SK-N-SH (cell line): ENCODE measurements at regions not wholly inside any gene's neighbourhood (a gene's known extent, or its start where the extent isn't known, plus 50 kb on each side); places are given as distances from the start of the nearest gene placed in this dataset.

Source experiments
- CTCF ChIA-PET: fragments of 300-600, 350-600 bp; formaldehyde crosslinking; extraction: SDS; loops from one replicate; lab custom pipeline; 2021; lab: Yijun Ruan, JAX
- POLR2A ChIA-PET: fragments of 350-600 bp; sonication (Branson Sonifier 250); formaldehyde crosslinking; extraction: SDS; loops from one replicate; lab custom pipeline; 2020; ENCODE audit warnings: antibody characterized with exemption, inconsistent platforms; lab: Yijun Ruan, JAX
- DNase-seq: peaks from one replicate; pipeline ENCODE4 v3.0.0; 2012
- H2AFZ ChIP-seq: fragments of 200-600 bp; sonication (generic); 2 replicates; pipeline ENCODE4 v1.8.1; 2016; ENCODE audit warnings: antibody characterized with exemption, mild to moderate bottlenecking, low read depth
- H3F3A ChIP-seq: fragments of 200-600 bp; sonication (generic); replicated peaks from 2 replicates; pipeline ENCODE3; 2016; ENCODE audit warnings: antibody characterized with exemption, mild to moderate bottlenecking; ENCODE audit not compliant: insufficient read depth
- H3K27ac ChIP-seq, 2 experiments: fragments of 200-500 bp in 1 of 2; fragments of 200-600 bp in 1 of 2; sonication (Bioruptor generic) in 1 of 2; sonication (generic), shearing (Covaris generic) in 1 of 2; 2 replicates each; pipeline versions ENCODE4 v1.5.1 to v1.6.1; 2014 to 2016; ENCODE audit warnings: low read depth in 2 of 2, inconsistent platforms in 1 of 2, low read length in 1 of 2, mild to moderate bottlenecking in 1 of 2, mixed read lengths in 1 of 2
- H3K27me3 ChIP-seq: fragments of 200-600 bp; sonication (generic), shearing (Covaris generic); 2 replicates; pipeline ENCODE4 v1.6.1; 2016; ENCODE audit warnings: mixed run types; ENCODE audit not compliant: insufficient read depth
- H3K36me3 ChIP-seq, 2 experiments: fragments of 200-500 bp in 1 of 2; fragments of 200-600 bp in 1 of 2; sonication (Bioruptor generic) in 1 of 2; sonication (generic) in 1 of 2; replicated peaks in 1 of 2; 2 replicates each; pipeline versions ENCODE3 to v1.5.1; 2014 to 2016; ENCODE audit warnings: low read length in 1 of 2, mild to moderate bottlenecking in 1 of 2; ENCODE audit not compliant: insufficient read depth in 2 of 2, control insufficient read depth in 1 of 2
- H3K4me1 ChIP-seq, 2 experiments: fragments of 200-500 bp in 1 of 2; fragments of 200-600 bp in 1 of 2; sonication (Bioruptor generic) in 1 of 2; sonication (generic), shearing (Covaris generic) in 1 of 2; 2 replicates each; pipeline versions ENCODE4 v1.5.1 to v1.6.1; 2014 to 2016; ENCODE audit warnings: low read depth in 1 of 2, low read length in 1 of 2, mixed run types in 1 of 2; ENCODE audit not compliant: insufficient read depth in 2 of 2, control insufficient read depth in 1 of 2
- H3K4me2 ChIP-seq: fragments of 200-600 bp; sonication (generic), shearing (Covaris generic); 2 replicates; pipeline ENCODE4 v1.6.1; 2017; ENCODE audit warnings: mixed run types
- H3K4me3 ChIP-seq, 2 experiments: fragments of 200-500 bp in 1 of 2; fragments of 200-600 bp in 1 of 2; sonication (Bioruptor generic) in 1 of 2; sonication (generic), shearing (Covaris generic) in 1 of 2; 2 replicates each; pipeline versions ENCODE4 v1.5.1 to v1.8.1; 2014 to 2016; ENCODE audit warnings: low read depth in 2 of 2, inconsistent platforms in 1 of 2, low read length in 1 of 2, mild to moderate bottlenecking in 1 of 2, mixed read lengths in 1 of 2, moderate library complexity in 1 of 2
- H3K79me2 ChIP-seq: fragments of 200-600 bp; sonication (generic); 2 replicates; pipeline ENCODE4 v1.8.1; 2017; ENCODE audit warnings: mild to moderate bottlenecking; ENCODE audit not compliant: insufficient read depth
- H3K9ac ChIP-seq: fragments of 200-600 bp; sonication (generic); 2 replicates; pipeline ENCODE4 v1.6.1; 2017; ENCODE audit warnings: mixed run types
- H3K9me2 ChIP-seq: fragments of 200-600 bp; sonication (generic); 2 replicates; pipeline ENCODE4 v1.6.1; 2017; ENCODE audit warnings: mixed run types
- H3K9me3 ChIP-seq: fragments of 200-600 bp; sonication (generic); 2 replicates; pipeline ENCODE4 v1.6.1; 2017; ENCODE audit warnings: mixed run types, mild to moderate bottlenecking, moderate library complexity
- H4K20me1 ChIP-seq: fragments of 200-600 bp; sonication (generic); 2 replicates; pipeline ENCODE4 v1.6.1; 2017; ENCODE audit warnings: mild to moderate bottlenecking, mixed run types; ENCODE audit not compliant: insufficient read depth
- CTCF ChIP-seq: fragments of 200-600 bp; sonication (generic); IDR thresholded peaks from 2 replicates; pipeline ENCODE4 v1.6.1; 2017; ENCODE audit warnings: antibody characterized with exemption, mild to moderate bottlenecking, moderate library complexity
- ELF1 ChIP-seq: IDR thresholded peaks from 2 replicates; pipeline ENCODE4 v1.4.0; 2012
- EP300 ChIP-seq, 2 experiments: IDR thresholded peaks; 2 replicates each; pipeline versions ENCODE4 v1.4.0 to v1.6.1; 2012; ENCODE audit warnings: borderline replicate concordance in 1 of 2, low read depth in 1 of 2, low read length in 1 of 2
- FOSL2 ChIP-seq: IDR thresholded peaks from 2 replicates; pipeline ENCODE4 v1.4.0; 2012; ENCODE audit warnings: low read depth, mild to moderate bottlenecking, moderate library complexity, borderline replicate concordance
- FOXJ3 ChIP-seq: sonication (generic); formaldehyde crosslinking; IDR thresholded peaks from 2 replicates; pipeline ENCODE4 v1.5.1; 2020; ENCODE audit warnings: mild to moderate bottlenecking, missing genetic modification reagents
- FOXM1 ChIP-seq: IDR thresholded peaks from 2 replicates; pipeline ENCODE4 v1.4.0; 2012; ENCODE audit warnings: low read depth, mild to moderate bottlenecking
- GABPA ChIP-seq: IDR thresholded peaks from 2 replicates; pipeline ENCODE4 v1.4.0; 2012; ENCODE audit warnings: low read depth, mild to moderate bottlenecking
- JUND ChIP-seq: IDR thresholded peaks from 2 replicates; pipeline ENCODE4 v1.4.0; 2012
- MEF2A ChIP-seq: IDR thresholded peaks from 2 replicates; pipeline ENCODE4 v1.4.0; 2012; ENCODE audit warnings: low read depth, borderline replicate concordance
- PBX3 ChIP-seq: IDR thresholded peaks from 2 replicates; pipeline ENCODE4; 2012
- POLR2AphosphoS5 ChIP-seq: IDR thresholded peaks from 2 replicates; pipeline ENCODE4 v1.6.1; 2012; ENCODE audit warnings: low read depth, low read length
- RAD21 ChIP-seq: IDR thresholded peaks from 2 replicates; pipeline ENCODE4 v1.6.1; 2012; ENCODE audit warnings: mild to moderate bottlenecking, low read length
- RCOR1 ChIP-seq: fragments of 150-350 bp; IDR thresholded peaks from 2 replicates; pipeline ENCODE4 v1.6.1; 2017; ENCODE audit warnings: antibody characterized with exemption, low read length
- REST ChIP-seq: IDR thresholded peaks from 2 replicates; pipeline ENCODE4 v1.6.1; 2012; ENCODE audit warnings: mild to moderate bottlenecking, low read depth, low read length, moderate library complexity
- RFX5 ChIP-seq: IDR thresholded peaks from 2 replicates; pipeline ENCODE4 v1.6.1; 2012; ENCODE audit warnings: mild to moderate bottlenecking, improper control_type of control experiment, low read length
- RXRA ChIP-seq: IDR thresholded peaks from 2 replicates; pipeline ENCODE4 v1.4.0; 2012; ENCODE audit warnings: low read depth, mild to moderate bottlenecking, borderline replicate concordance
- SIN3A ChIP-seq: IDR thresholded peaks from 2 replicates; pipeline ENCODE4 v1.6.1; 2012; ENCODE audit warnings: low read depth, mild to moderate bottlenecking, low read length, moderate library complexity, borderline replicate concordance
- SMC3 ChIP-seq: IDR thresholded peaks from 2 replicates; pipeline ENCODE4 v1.6.1; 2012; ENCODE audit warnings: low read depth, low read length, improper control_type of control experiment
- TAF1 ChIP-seq: IDR thresholded peaks from 2 replicates; pipeline ENCODE4 v1.6.1; 2012; ENCODE audit warnings: low read depth, mild to moderate bottlenecking, low read length, moderate library complexity, borderline replicate concordance
- TCF12 ChIP-seq: IDR thresholded peaks from 2 replicates; pipeline ENCODE4 v1.4.0; 2012
- TEAD4 ChIP-seq: IDR thresholded peaks from 2 replicates; pipeline ENCODE4 v1.4.0; 2012; ENCODE audit warnings: mild to moderate bottlenecking, borderline replicate concordance; ENCODE audit not compliant: insufficient read depth
- USF1 ChIP-seq: IDR thresholded peaks from 2 replicates; pipeline ENCODE4 v1.4.0; 2012; ENCODE audit warnings: low read depth, borderline replicate concordance
- YY1 ChIP-seq: IDR thresholded peaks from 2 replicates; pipeline ENCODE4 v1.4.0; 2012; ENCODE audit warnings: low read depth, mild to moderate bottlenecking
- WGBS: methylation state at CpG from one replicate; pipeline ENCODE4 v1.1.6; 2017; ENCODE audit warnings: low lambda C conversion rate; 5-methylcytosine and 5-hydroxymethylcytosine counted together
- TF ChIP-seq, protein P1 (sequence below): fragments of 150-350 bp; IDR thresholded peaks from 2 replicates; pipeline ENCODE4 v1.6.1; 2017; ENCODE audit warnings: antibody characterized with exemption, low read length, low read depth, borderline replicate concordance
- TF ChIP-seq, protein P2 (sequence below): IDR thresholded peaks from 2 replicates; pipeline ENCODE4 v1.4.0; 2012; ENCODE audit warnings: low read depth, borderline replicate concordance

DNA sequence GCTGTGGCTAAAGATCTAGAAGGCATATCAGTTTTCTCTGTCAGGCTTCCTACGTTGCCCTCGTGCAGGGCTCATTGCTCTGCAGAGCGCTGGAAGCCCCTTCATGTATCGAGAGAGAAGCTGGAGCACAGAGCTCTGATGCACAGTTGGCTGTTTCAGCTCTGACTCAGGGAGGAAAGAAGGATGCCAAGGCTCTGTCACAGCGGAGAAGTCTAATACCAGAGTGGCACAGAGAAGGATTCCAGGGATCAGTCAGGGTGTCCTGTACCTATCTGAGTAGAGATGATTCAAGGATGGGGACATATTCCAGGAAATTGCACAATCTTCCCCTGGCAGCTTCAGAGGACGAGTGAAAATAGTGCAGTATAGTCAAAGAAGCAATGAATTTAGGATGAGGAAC lies 179.2 kb upstream of the FMN2 start:
- no peak overlapping the region for H3K4me3 ChIP-seq
- no peaks in the 10 kb centered on the region for H3K9me2 ChIP-seq
- POLR2A ChIA-PET, result no interaction called here
- 25% methylated on average over 6 of the region's 6 CpGs for WGBS
- peak overlapping the region; percentile 8 to 12; a peak in 3 of 4 replicates for H3K27ac ChIP-seq
- peaks cover 19% of the 10 kb centered on the region in 2 experiments for H3K4me1 ChIP-seq
- no peaks in the 10 kb centered on the region for H4K20me1 ChIP-seq
- H3K4me2 ChIP-seq, result peak overlapping the region; percentile 10
- H3K79me2 ChIP-seq, result no peaks in the 10 kb centered on the region
- no peaks in the 10 kb centered on the region for H3K9me3 ChIP-seq
- H3K9ac ChIP-seq, result no peak overlapping the region
- peaks cover 17% of the 10 kb centered on the region for H3F3A ChIP-seq
- CTCF ChIA-PET, result interaction anchor here (2.5 kb wide), 1 partner anchor 40 kb away, joined by 8 read pairs; no protein-coding TSS in a partner anchor
- no peak for DNase-seq
- no peaks in the 10 kb centered on the region for H3K27me3 ChIP-seq
- peaks cover 0 to 10% of the 10 kb centered on the region in 2 experiments for H3K36me3 ChIP-seq
- peak overlapping the region; percentile 12 for H2AFZ ChIP-seq
- TF ChIP-seq POLR2AphosphoS5, result no peak; the same call in 1 of the 2 replicates
- peak; percentile 83 for TF ChIP-seq JUND
- peak; percentile 92 for TF ChIP-seq PBX3
- no peak for TF ChIP-seq ELF1
- TF ChIP-seq CTCF, result no peak
- TF ChIP-seq TEAD4, result peak; percentile 77
- no peak for TF ChIP-seq RAD21
- TF ChIP-seq SIN3A, result no peak
- TF ChIP-seq FOXJ3 (CRISPR knock-in tag), result no peak
- TF ChIP-seq, protein P1, sequence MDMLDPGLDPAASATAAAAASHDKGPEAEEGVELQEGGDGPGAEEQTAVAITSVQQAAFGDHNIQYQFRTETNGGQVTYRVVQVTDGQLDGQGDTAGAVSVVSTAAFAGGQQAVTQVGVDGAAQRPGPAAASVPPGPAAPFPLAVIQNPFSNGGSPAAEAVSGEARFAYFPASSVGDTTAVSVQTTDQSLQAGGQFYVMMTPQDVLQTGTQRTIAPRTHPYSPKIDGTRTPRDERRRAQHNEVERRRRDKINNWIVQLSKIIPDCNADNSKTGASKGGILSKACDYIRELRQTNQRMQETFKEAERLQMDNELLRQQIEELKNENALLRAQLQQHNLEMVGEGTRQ, result no peak
- no peak for TF ChIP-seq SMC3
- peak; percentile 86 for TF ChIP-seq FOSL2
- no peak for TF ChIP-seq RFX5
- TF ChIP-seq YY1, result no peak
- TF ChIP-seq, protein P2, sequence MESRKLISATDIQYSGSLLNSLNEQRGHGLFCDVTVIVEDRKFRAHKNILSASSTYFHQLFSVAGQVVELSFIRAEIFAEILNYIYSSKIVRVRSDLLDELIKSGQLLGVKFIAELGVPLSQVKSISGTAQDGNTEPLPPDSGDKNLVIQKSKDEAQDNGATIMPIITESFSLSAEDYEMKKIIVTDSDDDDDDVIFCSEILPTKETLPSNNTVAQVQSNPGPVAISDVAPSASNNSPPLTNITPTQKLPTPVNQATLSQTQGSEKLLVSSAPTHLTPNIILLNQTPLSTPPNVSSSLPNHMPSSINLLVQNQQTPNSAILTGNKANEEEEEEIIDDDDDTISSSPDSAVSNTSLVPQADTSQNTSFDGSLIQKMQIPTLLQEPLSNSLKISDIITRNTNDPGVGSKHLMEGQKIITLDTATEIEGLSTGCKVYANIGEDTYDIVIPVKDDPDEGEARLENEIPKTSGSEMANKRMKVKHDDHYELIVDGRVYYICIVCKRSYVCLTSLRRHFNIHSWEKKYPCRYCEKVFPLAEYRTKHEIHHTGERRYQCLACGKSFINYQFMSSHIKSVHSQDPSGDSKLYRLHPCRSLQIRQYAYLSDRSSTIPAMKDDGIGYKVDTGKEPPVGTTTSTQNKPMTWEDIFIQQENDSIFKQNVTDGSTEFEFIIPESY, result 0 out of 2 replicates have a peak, but pooled peaks have one; percentile 15
- peak; percentile 96 for TF ChIP-seq TCF12
- no peak for TF ChIP-seq GABPA
- TF ChIP-seq MEF2A, result 0 out of 2 replicates have a peak, but pooled peaks have one; percentile 17
- TF ChIP-seq RXRA, result 0 out of 2 replicates have a peak, but pooled peaks have one; percentile 24
- TF ChIP-seq TAF1, result no peak
- TF ChIP-seq REST, result no peak
- TF ChIP-seq RCOR1, result no peak
- peak in 1 of 2 experiments; percentile 90; a peak in 2 of 4 replicates for TF ChIP-seq EP300 (IDR thresholded peaks at IDR 0.05; ENCODE audit: borderline replicate concordance in 1 of 2, low read depth in 1 of 2, low read length in 1 of 2)
- no peak for TF ChIP-seq USF1
- TF ChIP-seq FOXM1, result no peak
